CD4-positive, CD25-positive, alpha-beta regulatory T cell (primary cell): ENCODE measurements at regions not wholly inside any gene's neighbourhood (a gene's known extent, or its start where the extent isn't known, plus 50 kb on each side); places are given as distances from the start of the nearest gene placed in this dataset.

Experiments used
- ATAC-seq, 2 donors: fragments of 150-1000 bp; cut with Tn5 transposase; one replicate each; pipeline ENCODE4 v1.10.0; 2021; ENCODE audit warnings: low read depth in 2 of 2, moderate number of reproducible peaks in 2 of 2, moderate library complexity in 1 of 2
- DNase-seq, 3 donors: peaks; one replicate each; pipeline versions ENCODE4 v3.0.0 to v3.0.0-alpha.2; 2012 to 2022; ENCODE audit warnings: mixed read lengths in 1 of 3
- H3K27ac ChIP-seq: one replicate; pipeline ENCODE4 v1.7.0; 2013; ENCODE audit warnings: mild to moderate bottlenecking, low read length; ENCODE audit not compliant: insufficient read depth, poor library complexity, severe bottlenecking
- H3K27me3 ChIP-seq: one replicate; pipeline ENCODE4 v1.7.0; 2013; ENCODE audit warnings: low read length; ENCODE audit not compliant: control insufficient read depth, insufficient read depth
- H3K36me3 ChIP-seq: one replicate; pipeline ENCODE4 v1.7.0; 2013; ENCODE audit warnings: mild to moderate bottlenecking, low read length, moderate library complexity; ENCODE audit not compliant: control insufficient read depth, insufficient read depth
- H3K4me1 ChIP-seq: 2 replicates; pipeline ENCODE4 v1.7.0; 2013; ENCODE audit warnings: mild to moderate bottlenecking, low read length; ENCODE audit not compliant: insufficient read depth, control insufficient read depth, poor library complexity, severe bottlenecking
- H3K4me3 ChIP-seq: one replicate; pipeline ENCODE4 v1.7.0; 2013; ENCODE audit warnings: low read depth, mild to moderate bottlenecking, low read length, moderate library complexity
- H3K9me3 ChIP-seq, 2 experiments: 1 replicate in 1 of 2; 2 replicates in 1 of 2; pipeline ENCODE4 v1.7.0; 2013; ENCODE audit warnings: low read length in 2 of 2, mild to moderate bottlenecking in 1 of 2, moderate library complexity in 1 of 2; ENCODE audit not compliant: control insufficient read depth in 2 of 2
- H3K27ac Mint-ChIP-seq, 3 donors: one replicate each; pipeline ENCODE4 v1.8.0; 2020 to 2022; ENCODE audit warnings: mild to moderate bottlenecking in 3 of 3, mixed read lengths in 3 of 3, moderate library complexity in 2 of 3
- H3K27me3 Mint-ChIP-seq: one replicate; pipeline ENCODE4 v1.8.0; 2022; ENCODE audit warnings: mild to moderate bottlenecking, mixed read lengths
- H3K36me3 Mint-ChIP-seq: one replicate; pipeline ENCODE4 v1.8.0; 2020; ENCODE audit warnings: mixed read lengths
- H3K4me1 Mint-ChIP-seq, 4 donors: one replicate each; pipeline ENCODE4 v1.8.0; 2020 to 2022; ENCODE audit warnings: mixed read lengths in 4 of 4, mild to moderate bottlenecking in 1 of 4
- H3K4me3 Mint-ChIP-seq, 4 donors: one replicate each; pipeline ENCODE4 v1.8.0; 2020 to 2022; ENCODE audit warnings: mild to moderate bottlenecking in 4 of 4, mixed read lengths in 4 of 4, moderate library complexity in 3 of 4
- H3K9me3 Mint-ChIP-seq, 7 donors: one replicate each; pipeline ENCODE4 v1.8.0; 2020 to 2022; ENCODE audit warnings: mixed read lengths in 7 of 7, mild to moderate bottlenecking in 3 of 7, moderate library complexity in 2 of 7

DNA sequence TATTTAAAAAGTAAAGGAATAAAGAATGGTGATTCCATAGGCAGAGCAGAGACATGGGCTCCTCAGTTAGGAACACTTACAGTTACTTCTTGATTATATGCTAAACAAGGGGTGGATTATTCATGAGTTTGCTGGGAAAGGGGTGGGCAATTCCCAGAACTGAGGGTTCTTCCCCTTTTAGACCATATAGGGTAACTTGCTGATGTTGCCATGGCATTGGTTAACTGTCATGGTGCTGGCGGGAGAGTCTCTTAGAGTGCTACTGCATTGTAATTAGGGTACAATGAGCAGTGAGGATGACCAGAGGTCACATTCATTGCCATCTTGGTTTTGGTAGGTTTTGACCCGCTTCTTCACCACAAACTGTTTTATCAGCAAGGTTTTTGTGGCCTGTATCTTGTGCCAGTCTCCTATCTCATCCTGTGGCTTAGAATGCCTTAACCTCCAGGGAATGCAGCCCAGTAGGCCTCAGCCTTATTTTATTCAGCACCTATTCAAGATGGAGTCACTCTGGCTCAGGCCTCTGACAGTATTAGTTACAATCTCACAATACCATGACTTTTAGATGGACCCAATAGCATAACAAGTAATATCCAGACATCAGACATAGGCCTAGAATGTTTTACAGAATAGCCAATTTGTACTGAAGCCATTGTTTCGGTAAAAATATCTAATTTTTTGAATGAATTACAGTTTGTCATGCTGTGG, 106.8 kb downstream of the ZBTB18 start:
- no peaks in the 10 kb centered on the region for H3K9me3 ChIP-seq

DNA sequence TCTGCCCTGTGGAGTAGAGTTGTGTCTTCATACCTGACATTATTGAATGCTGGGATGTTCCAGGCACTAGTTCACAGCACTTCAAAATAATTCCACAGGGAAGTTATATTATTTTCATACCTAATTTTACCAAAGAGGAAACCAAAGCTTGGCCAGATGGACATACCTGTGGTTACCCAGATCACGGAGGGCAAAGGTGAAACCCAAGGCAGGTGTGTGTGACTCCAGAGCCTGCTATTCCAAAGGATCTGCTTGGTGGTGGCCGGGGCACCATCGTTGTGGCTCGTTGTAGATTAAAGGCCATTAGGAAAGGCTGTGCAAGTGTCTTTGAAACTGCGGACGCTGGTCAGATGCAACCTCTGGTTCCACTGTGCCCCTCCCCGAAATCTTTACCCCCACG, 108.6 kb downstream of the ZBTB18 start:
- H3K27ac Mint-ChIP-seq, result peak overlapping the region in 1 of 3 donors; percentile 18
- ATAC-seq, result no peak
- no peaks in the 10 kb centered on the region for H3K4me1 Mint-ChIP-seq
- Histone ChIP-seq H3K27ac (no peak overlapping the region), H3K27me3 (no peaks in the 10 kb centered on the region), H3K4me1 (no peaks in the 10 kb centered on the region), H3K4me3 (no peak overlapping the region), H3K36me3 (no peaks in the 10 kb centered on the region), H3K9me3 (no peaks in the 10 kb centered on the region)
- no peaks in the 10 kb centered on the region for H3K27me3 Mint-ChIP-seq
- H3K9me3 Mint-ChIP-seq, result peaks cover 0 to 2% (median 0%) of the 10 kb centered on the region in 7 donors
- no peak for DNase-seq
- H3K4me3 Mint-ChIP-seq, result no peak overlapping the region
- no peaks in the 10 kb centered on the region for H3K36me3 Mint-ChIP-seq

More for the DNA sequence above, 106.8 kb downstream of the ZBTB18 start:
- H3K4me1 ChIP-seq, result no peaks in the 10 kb centered on the region
- peaks cover 0 to 2% (median 0%) of the 10 kb centered on the region in 7 donors for H3K9me3 Mint-ChIP-seq
- no peak overlapping the region for H3K27ac ChIP-seq
- no peaks in the 10 kb centered on the region for H3K4me1 Mint-ChIP-seq
- DNase-seq, result no peak
- no peak for ATAC-seq
- H3K4me3 ChIP-seq, result no peak overlapping the region
- H3K27me3 Mint-ChIP-seq, result peaks cover 5% of the 10 kb centered on the region
- H3K27me3 ChIP-seq, result no peaks in the 10 kb centered on the region
- no peaks in the 10 kb centered on the region for H3K36me3 Mint-ChIP-seq
- H3K27ac Mint-ChIP-seq, result no peak overlapping the region
- no peaks in the 10 kb centered on the region for H3K36me3 ChIP-seq
- H3K4me3 Mint-ChIP-seq, result no peak overlapping the region

- Mint-ChIP-seq H3K36me3 (no peaks in the 10 kb centered on the region), H3K9me3 (peaks cover 0 to 2% (median 0%) of the 10 kb centered on the region in 7 donors), H3K4me1 (no peaks in the 10 kb centered on the region), H3K27ac (no peak overlapping the region), H3K27me3 (no peaks in the 10 kb centered on the region), H3K4me3 (no peak overlapping the region)
- Histone ChIP-seq H3K4me3 (no peak overlapping the region), H3K9me3 (no peaks in the 10 kb centered on the region), H3K4me1 (no peaks in the 10 kb centered on the region), H3K27me3 (no peaks in the 10 kb centered on the region), H3K27ac (no peak overlapping the region), H3K36me3 (no peaks in the 10 kb centered on the region)
- no peak for DNase-seq
- no peak for ATAC-seq
Measured at GRCh38 chr1:244160455-244161235, 109.6 kb downstream of the ZBTB18 start.

- Histone ChIP-seq H3K27ac (no peak overlapping the region), H3K9me3 (no peaks in the 10 kb centered on the region), H3K4me3 (no peak overlapping the region), H3K4me1 (no peaks in the 10 kb centered on the region), H3K27me3 (no peaks in the 10 kb centered on the region), H3K36me3 (no peaks in the 10 kb centered on the region)
- H3K9me3 Mint-ChIP-seq, result peaks cover 0 to 2% (median 0%) of the 10 kb centered on the region in 7 donors
- H3K27ac Mint-ChIP-seq, result no peak overlapping the region
- no peaks in the 10 kb centered on the region for H3K4me1 Mint-ChIP-seq
- H3K36me3 Mint-ChIP-seq, result no peaks in the 10 kb centered on the region
- H3K27me3 Mint-ChIP-seq, result no peaks in the 10 kb centered on the region
- H3K4me3 Mint-ChIP-seq, result no peak overlapping the region
- ATAC-seq (no peak), DNase-seq (no peak)
Measured at GRCh38 chr1:244161236-244161510, 110.1 kb downstream of the ZBTB18 start.

GRCh38 chr1:244162786-244163530, 111.9 kb downstream of the ZBTB18 start:
- Histone ChIP-seq H3K27me3 (no peaks in the 10 kb centered on the region), H3K4me3 (no peak overlapping the region), H3K4me1 (no peaks in the 10 kb centered on the region), H3K36me3 (no peaks in the 10 kb centered on the region), H3K27ac (no peak overlapping the region), H3K9me3 (no peaks in the 10 kb centered on the region)
- no peak for DNase-seq
- ATAC-seq, result no peak
- H3K36me3 Mint-ChIP-seq, result no peaks in the 10 kb centered on the region
- no peak overlapping the region for H3K4me3 Mint-ChIP-seq
- H3K27me3 Mint-ChIP-seq, result no peaks in the 10 kb centered on the region
- peaks cover 0 to 2% (median 0%) of the 10 kb centered on the region in 7 donors for H3K9me3 Mint-ChIP-seq
- no peaks in the 10 kb centered on the region for H3K4me1 Mint-ChIP-seq
- H3K27ac Mint-ChIP-seq, result no peak overlapping the region

DNA sequence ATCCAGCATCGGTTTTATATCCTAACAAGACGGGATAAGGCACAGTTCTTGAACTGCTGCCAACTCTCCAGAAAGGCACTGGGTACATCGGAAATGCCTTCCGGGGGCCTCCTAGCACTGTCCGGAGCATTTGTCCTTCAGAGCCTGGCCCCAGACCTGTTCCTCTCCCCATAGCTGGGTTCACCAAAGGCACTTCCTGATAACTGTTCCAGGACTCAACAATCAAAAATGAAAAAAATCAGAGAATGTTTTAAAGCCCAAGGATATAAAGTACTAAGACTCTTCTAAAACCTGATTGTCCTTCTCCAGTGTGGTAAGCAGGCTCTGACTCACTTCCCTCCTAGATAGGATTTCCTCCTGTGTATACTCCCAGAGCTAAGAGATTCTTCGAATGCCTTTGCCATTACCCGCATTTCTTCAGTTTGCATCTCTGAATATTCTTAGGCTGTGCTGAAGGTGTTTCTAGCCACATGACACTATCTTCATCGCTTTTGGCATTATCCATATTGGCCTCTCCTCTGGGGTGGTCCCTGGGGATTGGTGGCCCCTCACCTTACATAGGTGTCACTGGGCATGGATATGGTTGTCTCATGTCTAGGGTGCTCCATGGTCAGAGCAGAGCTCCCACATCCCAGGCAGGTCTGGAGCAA, 112.9 kb downstream of the ZBTB18 start:
- H3K27ac ChIP-seq, result no peak overlapping the region
- H3K9me3 ChIP-seq, result no peaks in the 10 kb centered on the region
- no peaks in the 10 kb centered on the region for H3K4me1 Mint-ChIP-seq
- DNase-seq (no peak), ATAC-seq (no peak)
- no peak overlapping the region for H3K4me3 Mint-ChIP-seq
- H3K9me3 Mint-ChIP-seq, result peaks cover 0 to 2% (median 0%) of the 10 kb centered on the region in 7 donors
- H3K27me3 Mint-ChIP-seq, result no peaks in the 10 kb centered on the region
- H3K27ac Mint-ChIP-seq, result no peak overlapping the region
- H3K4me3 ChIP-seq, result no peak overlapping the region
- no peaks in the 10 kb centered on the region for H3K27me3 ChIP-seq
- no peaks in the 10 kb centered on the region for H3K4me1 ChIP-seq
- no peaks in the 10 kb centered on the region for H3K36me3 Mint-ChIP-seq
- H3K36me3 ChIP-seq, result no peaks in the 10 kb centered on the region

GRCh38 chr1:244164511-244164890, 113.4 kb downstream of the ZBTB18 start:
- no peak overlapping the region for H3K27ac Mint-ChIP-seq
- H3K4me3 ChIP-seq, result no peak overlapping the region
- H3K4me3 Mint-ChIP-seq, result no peak overlapping the region
- H3K36me3 Mint-ChIP-seq, result no peaks in the 10 kb centered on the region
- H3K4me1 ChIP-seq, result no peaks in the 10 kb centered on the region
- H3K27me3 ChIP-seq, result no peaks in the 10 kb centered on the region
- no peaks in the 10 kb centered on the region for H3K4me1 Mint-ChIP-seq
- no peaks in the 10 kb centered on the region for H3K27me3 Mint-ChIP-seq
- no peak overlapping the region for H3K27ac ChIP-seq
- DNase-seq, result no peak
- H3K9me3 Mint-ChIP-seq, result peaks cover 0 to 2% (median 0%) of the 10 kb centered on the region in 7 donors
- ATAC-seq, result no peak
- no peaks in the 10 kb centered on the region for H3K9me3 ChIP-seq
- no peaks in the 10 kb centered on the region for H3K36me3 ChIP-seq
